ENCODE measurements at regions not wholly inside any gene's neighbourhood (a gene's known extent, or its start where the extent isn't known, plus 50 kb on each side); places are given as distances from the start of the nearest gene placed in this dataset.

DNA sequence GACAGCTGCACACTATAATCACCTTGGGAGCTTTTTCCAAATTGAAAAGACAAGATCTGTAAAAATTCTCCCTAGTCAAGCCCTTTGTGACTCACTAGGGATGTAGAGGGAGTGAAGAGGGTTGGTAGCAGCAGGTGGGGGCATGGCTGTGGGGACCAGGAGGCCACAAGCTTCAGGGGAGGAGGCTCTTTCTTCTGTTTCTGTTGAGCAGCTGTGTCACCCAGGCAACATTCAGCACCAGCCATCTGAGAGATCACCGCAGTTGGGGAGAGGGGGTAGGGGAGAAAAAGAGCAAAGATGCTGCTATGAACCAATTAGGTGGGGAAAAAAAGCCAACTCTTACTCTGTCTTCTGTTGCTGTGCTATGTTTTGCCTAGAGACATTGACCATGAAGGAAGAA lies 352.3 kb upstream of the MEIS1 start:
- TF ChIP-seq KAT7 (CRISPR knock-in tag; IDR thresholded peaks at IDR 0.05; ENCODE audit: borderline replicate concordance) (no peak), NR1H2 (CRISPR knock-in tag; IDR thresholded peaks at IDR 0.05) (no peak), TP53 (CRISPR knock-in tag; IDR thresholded peaks at IDR 0.05) (no peak)
- TF ChIP-seq, protein P1, sequence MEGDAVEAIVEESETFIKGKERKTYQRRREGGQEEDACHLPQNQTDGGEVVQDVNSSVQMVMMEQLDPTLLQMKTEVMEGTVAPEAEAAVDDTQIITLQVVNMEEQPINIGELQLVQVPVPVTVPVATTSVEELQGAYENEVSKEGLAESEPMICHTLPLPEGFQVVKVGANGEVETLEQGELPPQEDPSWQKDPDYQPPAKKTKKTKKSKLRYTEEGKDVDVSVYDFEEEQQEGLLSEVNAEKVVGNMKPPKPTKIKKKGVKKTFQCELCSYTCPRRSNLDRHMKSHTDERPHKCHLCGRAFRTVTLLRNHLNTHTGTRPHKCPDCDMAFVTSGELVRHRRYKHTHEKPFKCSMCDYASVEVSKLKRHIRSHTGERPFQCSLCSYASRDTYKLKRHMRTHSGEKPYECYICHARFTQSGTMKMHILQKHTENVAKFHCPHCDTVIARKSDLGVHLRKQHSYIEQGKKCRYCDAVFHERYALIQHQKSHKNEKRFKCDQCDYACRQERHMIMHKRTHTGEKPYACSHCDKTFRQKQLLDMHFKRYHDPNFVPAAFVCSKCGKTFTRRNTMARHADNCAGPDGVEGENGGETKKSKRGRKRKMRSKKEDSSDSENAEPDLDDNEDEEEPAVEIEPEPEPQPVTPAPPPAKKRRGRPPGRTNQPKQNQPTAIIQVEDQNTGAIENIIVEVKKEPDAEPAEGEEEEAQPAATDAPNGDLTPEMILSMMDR (IDR thresholded peaks at IDR 0.05): no peak
- TF ChIP-seq, protein P2, sequence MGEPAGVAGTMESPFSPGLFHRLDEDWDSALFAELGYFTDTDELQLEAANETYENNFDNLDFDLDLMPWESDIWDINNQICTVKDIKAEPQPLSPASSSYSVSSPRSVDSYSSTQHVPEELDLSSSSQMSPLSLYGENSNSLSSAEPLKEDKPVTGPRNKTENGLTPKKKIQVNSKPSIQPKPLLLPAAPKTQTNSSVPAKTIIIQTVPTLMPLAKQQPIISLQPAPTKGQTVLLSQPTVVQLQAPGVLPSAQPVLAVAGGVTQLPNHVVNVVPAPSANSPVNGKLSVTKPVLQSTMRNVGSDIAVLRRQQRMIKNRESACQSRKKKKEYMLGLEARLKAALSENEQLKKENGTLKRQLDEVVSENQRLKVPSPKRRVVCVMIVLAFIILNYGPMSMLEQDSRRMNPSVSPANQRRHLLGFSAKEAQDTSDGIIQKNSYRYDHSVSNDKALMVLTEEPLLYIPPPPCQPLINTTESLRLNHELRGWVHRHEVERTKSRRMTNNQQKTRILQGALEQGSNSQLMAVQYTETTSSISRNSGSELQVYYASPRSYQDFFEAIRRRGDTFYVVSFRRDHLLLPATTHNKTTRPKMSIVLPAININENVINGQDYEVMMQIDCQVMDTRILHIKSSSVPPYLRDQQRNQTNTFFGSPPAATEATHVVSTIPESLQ (CRISPR knock-in tag; IDR thresholded peaks at IDR 0.05): no peak
- TF ChIP-seq, protein P3, sequence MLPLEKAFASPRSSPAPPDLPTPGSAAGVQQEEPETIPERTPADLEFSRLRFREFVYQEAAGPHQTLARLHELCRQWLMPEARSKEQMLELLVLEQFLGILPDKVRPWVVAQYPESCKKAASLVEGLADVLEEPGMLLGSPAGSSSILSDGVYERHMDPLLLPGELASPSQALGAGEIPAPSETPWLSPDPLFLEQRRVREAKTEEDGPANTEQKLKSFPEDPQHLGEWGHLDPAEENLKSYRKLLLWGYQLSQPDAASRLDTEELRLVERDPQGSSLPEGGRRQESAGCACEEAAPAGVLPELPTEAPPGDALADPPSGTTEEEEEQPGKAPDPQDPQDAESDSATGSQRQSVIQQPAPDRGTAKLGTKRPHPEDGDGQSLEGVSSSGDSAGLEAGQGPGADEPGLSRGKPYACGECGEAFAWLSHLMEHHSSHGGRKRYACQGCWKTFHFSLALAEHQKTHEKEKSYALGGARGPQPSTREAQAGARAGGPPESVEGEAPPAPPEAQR (CRISPR knock-in tag; IDR thresholded peaks at IDR 0.05): no peak
- TF ChIP-seq, protein P4, sequence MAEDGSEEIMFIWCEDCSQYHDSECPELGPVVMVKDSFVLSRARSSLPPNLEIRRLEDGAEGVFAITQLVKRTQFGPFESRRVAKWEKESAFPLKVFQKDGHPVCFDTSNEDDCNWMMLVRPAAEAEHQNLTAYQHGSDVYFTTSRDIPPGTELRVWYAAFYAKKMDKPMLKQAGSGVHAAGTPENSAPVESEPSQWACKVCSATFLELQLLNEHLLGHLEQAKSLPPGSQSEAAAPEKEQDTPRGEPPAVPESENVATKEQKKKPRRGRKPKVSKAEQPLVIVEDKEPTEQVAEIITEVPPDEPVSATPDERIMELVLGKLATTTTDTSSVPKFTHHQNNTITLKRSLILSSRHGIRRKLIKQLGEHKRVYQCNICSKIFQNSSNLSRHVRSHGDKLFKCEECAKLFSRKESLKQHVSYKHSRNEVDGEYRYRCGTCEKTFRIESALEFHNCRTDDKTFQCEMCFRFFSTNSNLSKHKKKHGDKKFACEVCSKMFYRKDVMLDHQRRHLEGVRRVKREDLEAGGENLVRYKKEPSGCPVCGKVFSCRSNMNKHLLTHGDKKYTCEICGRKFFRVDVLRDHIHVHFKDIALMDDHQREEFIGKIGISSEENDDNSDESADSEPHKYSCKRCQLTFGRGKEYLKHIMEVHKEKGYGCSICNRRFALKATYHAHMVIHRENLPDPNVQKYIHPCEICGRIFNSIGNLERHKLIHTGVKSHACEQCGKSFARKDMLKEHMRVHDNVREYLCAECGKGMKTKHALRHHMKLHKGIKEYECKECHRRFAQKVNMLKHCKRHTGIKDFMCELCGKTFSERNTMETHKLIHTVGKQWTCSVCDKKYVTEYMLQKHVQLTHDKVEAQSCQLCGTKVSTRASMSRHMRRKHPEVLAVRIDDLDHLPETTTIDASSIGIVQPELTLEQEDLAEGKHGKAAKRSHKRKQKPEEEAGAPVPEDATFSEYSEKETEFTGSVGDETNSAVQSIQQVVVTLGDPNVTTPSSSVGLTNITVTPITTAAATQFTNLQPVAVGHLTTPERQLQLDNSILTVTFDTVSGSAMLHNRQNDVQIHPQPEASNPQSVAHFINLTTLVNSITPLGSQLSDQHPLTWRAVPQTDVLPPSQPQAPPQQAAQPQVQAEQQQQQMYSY (CRISPR knock-in tag; IDR thresholded peaks at IDR 0.05): no peak

All from WTC11 (cell line).